Suprapubic skin (tissue), 4 donors: ENCODE measurements at regions not wholly inside any gene's neighbourhood (a gene's known extent, or its start where the extent isn't known, plus 50 kb on each side); places are given as distances from the start of the nearest gene placed in this dataset.

Experiments used
- DNase-seq, 2 donors: peaks; one replicate each; pipeline ENCODE4 v3.0.0-alpha.2; 2019; ENCODE audit warnings: low spot score in 2 of 2
- H3K27ac ChIP-seq: fragments of 200-600 bp; sonication (generic); one replicate; pipeline ENCODE4 v1.5.1; 2019
- H3K27me3 ChIP-seq: fragments of 200-600 bp; sonication (generic); one replicate; pipeline ENCODE4 v1.5.1; 2019
- H3K36me3 ChIP-seq: fragments of 200-600 bp; sonication (generic); one replicate; pipeline ENCODE4 v1.5.1; 2019
- H3K4me1 ChIP-seq: fragments of 200-600 bp; sonication (generic); one replicate; pipeline ENCODE4 v1.5.1; 2019
- H3K4me3 ChIP-seq: fragments of 200-600 bp; sonication (generic); one replicate; pipeline ENCODE4 v1.5.1; 2019; ENCODE audit warnings: mild to moderate bottlenecking
- H3K9me3 ChIP-seq: fragments of 200-600 bp; sonication (generic); one replicate; pipeline ENCODE4 v1.5.1; 2019
- CTCF ChIP-seq, 2 donors: fragments of 200-600 bp in 1 of 2; fragments of 450-650 bp in 1 of 2; sonication (generic) in 1 of 2; IDR thresholded peaks; one replicate each; pipeline ENCODE4 v1.5.1; 2016 to 2019; ENCODE audit warnings: antibody characterized with exemption in 2 of 2, mild to moderate bottlenecking in 1 of 2, moderate library complexity in 1 of 2
- EP300 ChIP-seq: sonication (generic); formaldehyde crosslinking; IDR thresholded peaks from one replicate; pipeline ENCODE4 v1.6.1; 2017; ENCODE audit warnings: antibody characterized with exemption
- POLR2A ChIP-seq, 2 donors: fragments of 450-650 bp; IDR thresholded peaks; one replicate each; pipeline ENCODE4 v1.6.1; 2017; ENCODE audit warnings: antibody characterized with exemption in 2 of 2, mild to moderate bottlenecking in 2 of 2, moderate library complexity in 2 of 2
- POLR2AphosphoS5 ChIP-seq, 3 donors: sonication (generic); formaldehyde crosslinking; IDR thresholded peaks; one replicate each; pipeline ENCODE4 v1.6.1; 2017; ENCODE audit warnings: antibody characterized with exemption in 3 of 3
- WGBS: methylation state at CpG from one replicate; pipeline ENCODE4 v1.1.5; 2018; 5-methylcytosine and 5-hydroxymethylcytosine counted together

GRCh38 chr15:61442821-61443220 is 213.7 kb upstream of the RORA start:
- 83% methylated on average over 1 of the region's 1 CpG for WGBS
- Histone ChIP-seq H3K4me1 (no peaks in the 10 kb centered on the region), H3K27ac (no peak overlapping the region), H3K4me3 (no peak overlapping the region), H3K36me3 (no peaks in the 10 kb centered on the region), H3K9me3 (no peaks in the 10 kb centered on the region), H3K27me3 (no peaks in the 10 kb centered on the region)
- no peak for DNase-seq
- TF ChIP-seq EP300 = no peak
- TF ChIP-seq POLR2AphosphoS5 (IDR thresholded peaks at IDR 0.05) = no peak
- TF ChIP-seq CTCF (IDR thresholded peaks at IDR 0.05) = no peak
- no peak for TF ChIP-seq POLR2A (IDR thresholded peaks at IDR 0.05)

GRCh38 chr15:61441891-61442290 is 212.8 kb upstream of the RORA start:
- Histone ChIP-seq H3K27ac (no peak overlapping the region), H3K9me3 (no peaks in the 10 kb centered on the region), H3K4me1 (no peaks in the 10 kb centered on the region), H3K36me3 (no peaks in the 10 kb centered on the region), H3K4me3 (no peak overlapping the region), H3K27me3 (no peaks in the 10 kb centered on the region)
- no peak for DNase-seq
- TF ChIP-seq EP300 = no peak
- no peak for TF ChIP-seq POLR2A (IDR thresholded peaks at IDR 0.05)
- TF ChIP-seq CTCF (IDR thresholded peaks at IDR 0.05) = no peak
- no peak for TF ChIP-seq POLR2AphosphoS5 (IDR thresholded peaks at IDR 0.05)

- Histone ChIP-seq H3K4me3 (no peak overlapping the region), H3K4me1 (no peaks in the 10 kb centered on the region), H3K27ac (no peak overlapping the region), H3K36me3 (no peaks in the 10 kb centered on the region), H3K9me3 (no peaks in the 10 kb centered on the region), H3K27me3 (no peaks in the 10 kb centered on the region)
- 52% methylated on average over 1 of the region's 1 CpG for WGBS
- no peak for DNase-seq
- TF ChIP-seq EP300 (no peak), CTCF (IDR thresholded peaks at IDR 0.05) (no peak), POLR2A (IDR thresholded peaks at IDR 0.05) (no peak), POLR2AphosphoS5 (IDR thresholded peaks at IDR 0.05) (no peak)
Observed at GRCh38 chr15:61426466-61426865, 197.4 kb upstream of the RORA start.

- DNase-seq = no peak
- Histone ChIP-seq H3K27ac (no peak overlapping the region), H3K36me3 (no peaks in the 10 kb centered on the region), H3K9me3 (no peaks in the 10 kb centered on the region), H3K4me1 (no peaks in the 10 kb centered on the region), H3K4me3 (no peak overlapping the region), H3K27me3 (no peaks in the 10 kb centered on the region)
- TF ChIP-seq CTCF (IDR thresholded peaks at IDR 0.05) (no peak), POLR2A (IDR thresholded peaks at IDR 0.05) (no peak), EP300 (no peak), POLR2AphosphoS5 (IDR thresholded peaks at IDR 0.05) (no peak)
- 71% methylated on average over 1 of the region's 1 CpG for WGBS
Observed at GRCh38 chr15:61425934-61426333, 196.8 kb upstream of the RORA start.

- H3K36me3 ChIP-seq = no peaks in the 10 kb centered on the region
- no peak overlapping the region for H3K4me3 ChIP-seq
- no peaks in the 10 kb centered on the region for H3K27me3 ChIP-seq
- TF ChIP-seq POLR2AphosphoS5 (IDR thresholded peaks at IDR 0.05) (no peak), EP300 (no peak), POLR2A (IDR thresholded peaks at IDR 0.05) (no peak), CTCF (IDR thresholded peaks at IDR 0.05) (no peak)
- H3K9me3 ChIP-seq = no peaks in the 10 kb centered on the region
- no peak for DNase-seq
- H3K27ac ChIP-seq = no peak overlapping the region
- 88% methylated on average over 4 of the region's 4 CpGs for WGBS
- no peaks in the 10 kb centered on the region for H3K4me1 ChIP-seq
Observed at GRCh38 chr15:61422773-61423172, 193.7 kb upstream of the RORA start.
